ENCODE measurements at regions not wholly inside any gene's neighbourhood (a gene's known extent, or its start where the extent isn't known, plus 50 kb on each side); places are given as distances from the start of the nearest gene placed in this dataset.

- Histone ChIP-seq H3K36me3 (replicated peaks in 1 of 2; ENCODE audit: control extremely low read depth in 1 of 2, control insufficient read depth in 1 of 2, extremely low read depth in 1 of 2, insufficient read depth in 2 of 2, low read length in 1 of 2) (no peaks in the 10 kb centered on the region), H3K4me1 (ENCODE audit: control insufficient read depth in 2 of 2, insufficient read depth in 2 of 2, low read length in 2 of 2) (no peaks in the 10 kb centered on the region), H3K4me2 (replicated peaks; ENCODE audit: low read depth, low read length, poor library complexity, severe bottlenecking) (no peak overlapping the region), H3K4me3 (ENCODE audit: control extremely low read depth in 1 of 5, extremely low read depth in 1 of 5, insufficient read depth in 1 of 5, low read depth in 2 of 5, low read length in 4 of 5) (no peak overlapping the region), H3K27ac (ENCODE audit: low read length in 2 of 2) (no peak overlapping the region), H3K9me3 (ENCODE audit: control extremely low read depth in 1 of 3, control insufficient read depth in 2 of 3, insufficient read depth in 1 of 3, low read length in 2 of 3) (peaks cover 5 to 11% (median 5%) of the 10 kb centered on the region in 3 donors), H4K20me1 (ENCODE audit: control insufficient read depth, insufficient read depth, low read length, poor library complexity, severe bottlenecking) (no peaks in the 10 kb centered on the region), H3K79me2 (ENCODE audit: control insufficient read depth, insufficient read depth, low read length) (no peaks in the 10 kb centered on the region), H3K9ac (ENCODE audit: low read length) (no peak overlapping the region), H2AFZ (ENCODE audit: insufficient read depth, low read depth, low read length, poor library complexity, severe bottlenecking) (no peak overlapping the region), H3K27me3 (replicated peaks in 1 of 4; ENCODE audit: control extremely low read depth in 1 of 4, control insufficient read depth in 3 of 4, insufficient read depth in 4 of 4, low read length in 3 of 4) (no peaks in the 10 kb centered on the region)
- Mint-ChIP-seq H3K9me3 (ENCODE audit: insufficient read depth) (peaks cover 9% of the 10 kb centered on the region), H3K4me3 (no peak overlapping the region), H3K4me1 (no peaks in the 10 kb centered on the region), H3K27ac (no peak overlapping the region), H3K27me3 (no peaks in the 10 kb centered on the region)
- ATAC-seq (ENCODE audit: low read depth), result no peak
- intact Hi-C loops (cut with micrococcal nuclease), result no loop called here
- ChIA-PET CTCF (no interaction called here), POLR2A (no interaction called here)
- WGBS (ENCODE audit: insufficient coverage), result 100% methylated on average over 2 of the region's 2 CpGs
- DNase-seq, result no peak
- no peak for TF ChIP-seq CTCF (IDR thresholded peaks at IDR 0.05)
- no peak for TF ChIP-seq EZH2 (IDR thresholded peaks at IDR 0.05; ENCODE audit: borderline replicate concordance, insufficient read depth, low read depth, low read length, poor library complexity, severe bottlenecking)
Observed at GRCh38 chr3:178275793-178276192, 260.4 kb upstream of the KCNMB2 start.

- H3K27ac Mint-ChIP-seq, result no peak overlapping the region
- H3K4me2 ChIP-seq (replicated peaks; ENCODE audit: low read depth, low read length, poor library complexity, severe bottlenecking), result no peak overlapping the region
- H3K36me3 ChIP-seq (replicated peaks in 1 of 2; ENCODE audit: control extremely low read depth in 1 of 2, control insufficient read depth in 1 of 2, extremely low read depth in 1 of 2, insufficient read depth in 2 of 2, low read length in 1 of 2), result no peaks in the 10 kb centered on the region
- no peaks in the 10 kb centered on the region for H3K79me2 ChIP-seq (ENCODE audit: control insufficient read depth, insufficient read depth, low read length)
- ATAC-seq (ENCODE audit: low read depth), result no peak
- peaks cover 10% of the 10 kb centered on the region for H3K9me3 Mint-ChIP-seq (ENCODE audit: insufficient read depth)
- H3K4me1 ChIP-seq (ENCODE audit: control insufficient read depth in 2 of 2, insufficient read depth in 2 of 2, low read length in 2 of 2), result no peaks in the 10 kb centered on the region
- ChIA-PET CTCF (no interaction called here), POLR2A (no interaction called here)
- no peak overlapping the region for H3K27ac ChIP-seq (ENCODE audit: low read length in 2 of 2)
- TF ChIP-seq CTCF (IDR thresholded peaks at IDR 0.05), result no peak
- no peak overlapping the region for H3K4me3 ChIP-seq (ENCODE audit: control extremely low read depth in 1 of 5, extremely low read depth in 1 of 5, insufficient read depth in 1 of 5, low read depth in 2 of 5, low read length in 4 of 5)
- no peaks in the 10 kb centered on the region for H3K27me3 Mint-ChIP-seq
- H2AFZ ChIP-seq (ENCODE audit: insufficient read depth, low read depth, low read length, poor library complexity, severe bottlenecking), result no peak overlapping the region
- H4K20me1 ChIP-seq (ENCODE audit: control insufficient read depth, insufficient read depth, low read length, poor library complexity, severe bottlenecking), result no peaks in the 10 kb centered on the region
- DNase-seq, result no peak
- H3K9me3 ChIP-seq (ENCODE audit: control extremely low read depth in 1 of 3, control insufficient read depth in 2 of 3, insufficient read depth in 1 of 3, low read length in 2 of 3), result peaks cover 5 to 11% (median 5%) of the 10 kb centered on the region in 3 donors
- intact Hi-C loops (cut with micrococcal nuclease), result no loop called here
- H3K9ac ChIP-seq (ENCODE audit: low read length), result no peak overlapping the region
- no peaks in the 10 kb centered on the region for H3K27me3 ChIP-seq (replicated peaks in 1 of 4; ENCODE audit: control extremely low read depth in 1 of 4, control insufficient read depth in 3 of 4, insufficient read depth in 4 of 4, low read length in 3 of 4)
- H3K4me3 Mint-ChIP-seq, result no peak overlapping the region
- WGBS (ENCODE audit: insufficient coverage), result 88% methylated on average over 2 of the region's 2 CpGs
- H3K4me1 Mint-ChIP-seq, result no peaks in the 10 kb centered on the region
Observed at GRCh38 chr3:178277605-178278004, 258.6 kb upstream of the KCNMB2 start.
